GM18951 (cell line): ENCODE measurements at regions not wholly inside any gene's neighbourhood (a gene's known extent, or its start where the extent isn't known, plus 50 kb on each side); places are given as distances from the start of the nearest gene placed in this dataset.
"Not testable (repeated sequence)": the region's sequence is repeated elsewhere in the genome, so short reads cannot be mapped to it uniquely, and the experiment has no call there.

Source experiments
- POLR2A ChIP-seq: IDR thresholded peaks from 4 replicates; pipeline ENCODE4 v1.6.1; 2011; ENCODE audit warnings: mild to moderate bottlenecking; ENCODE audit not compliant: insufficient read length, insufficient read depth; ENCODE audit errors: extremely low read depth
- in situ Hi-C: fragments of 300-500 bp; cut with MboI; formaldehyde crosslinking; loops from one replicate; pipeline ENCODE4 v1.12.0; 2022; ENCODE audit warnings: low sequenced_read_pairs, mixed read lengths, inconsistent platforms; ENCODE audit not compliant: unreplicated experiment

- no peak for TF ChIP-seq POLR2A
- in situ Hi-C loops: no loop called here
Observed at GRCh38 chr22:19658057-19658966, 56.0 kb upstream of the SEPTIN5 start.

- no peak for TF ChIP-seq POLR2A
- in situ Hi-C loops: no loop called here
Observed at GRCh38 chr22:19658967-19659804, 55.1 kb upstream of the SEPTIN5 start.

GRCh38 chr22:19659805-19660345, 54.4 kb upstream of the SEPTIN5 start:
- no peak for TF ChIP-seq POLR2A
- in situ Hi-C loops: no loop called here

- in situ Hi-C loops: not testable (repeated sequence)
Observed at GRCh38 chr22:19660583-19660982, 53.7 kb upstream of the SEPTIN5 start.

- no peak for TF ChIP-seq POLR2A
- in situ Hi-C loops: no loop called here
Observed at GRCh38 chr22:19661156-19661555, 53.1 kb upstream of the SEPTIN5 start.

- in situ Hi-C loops: not testable (repeated sequence)
Observed at GRCh38 chr22:19662049-19662684, 52.1 kb upstream of the SEPTIN5 start.

- in situ Hi-C loops: no loop called here
- no peak for TF ChIP-seq POLR2A
Observed at GRCh38 chr22:19663286-19663815, 51.0 kb upstream of the SEPTIN5 start.

- in situ Hi-C loops: no loop called here
- TF ChIP-seq POLR2A: no peak
Observed at GRCh38 chr22:19663821-19664355, 50.4 kb upstream of the SEPTIN5 start.

- no peak for TF ChIP-seq POLR2A
- in situ Hi-C loops: no loop called here
Observed at GRCh38 chr22:19664406-19664805, 49.9 kb upstream of the SEPTIN5 start.
